H9 (cell line): ENCODE measurements at regions not wholly inside any gene's neighbourhood (a gene's known extent, or its start where the extent isn't known, plus 50 kb on each side); places are given as distances from the start of the nearest gene placed in this dataset.

ENCODE experiments used
- DNase-seq: peaks from one replicate; pipeline ENCODE4 v3.0.0-alpha.2; 2017
- H2AFZ ChIP-seq: one replicate; pipeline ENCODE4 v1.6.1; 2013; ENCODE audit warnings: mild to moderate bottlenecking, low read length, control low read depth, moderate library complexity
- H2AK5ac ChIP-seq: 2 replicates; pipeline ENCODE4 v1.6.1; 2013; ENCODE audit warnings: low read length, control low read depth, mixed read lengths; ENCODE audit not compliant: insufficient read length
- H2BK120ac ChIP-seq: one replicate; pipeline ENCODE4 v1.6.1; 2013; ENCODE audit warnings: low read depth, mild to moderate bottlenecking, low read length, control low read depth, inconsistent platforms; ENCODE audit not compliant: poor library complexity, severe bottlenecking
- H2BK12ac ChIP-seq: 2 replicates; pipeline ENCODE4 v1.6.1; 2013; ENCODE audit warnings: low read length, control low read depth, mixed read lengths, low read depth; ENCODE audit not compliant: insufficient read length
- H2BK15ac ChIP-seq: 2 replicates; pipeline ENCODE4 v1.6.1; 2013; ENCODE audit warnings: low read depth, low read length, control low read depth
- H2BK20ac ChIP-seq: one replicate; pipeline ENCODE4 v1.6.1; 2013; ENCODE audit warnings: low read depth, mild to moderate bottlenecking, low read length, control low read depth, inconsistent platforms; ENCODE audit not compliant: poor library complexity, severe bottlenecking
- H2BK5ac ChIP-seq: 2 replicates; pipeline ENCODE4 v1.6.1; 2013; ENCODE audit warnings: low read length, control low read depth, mixed read lengths; ENCODE audit not compliant: insufficient read length
- H3K14ac ChIP-seq: 2 replicates; pipeline ENCODE4 v1.6.1; 2013; ENCODE audit warnings: low read length, control low read depth; ENCODE audit not compliant: insufficient read depth
- H3K18ac ChIP-seq: 2 replicates; pipeline ENCODE4 v1.6.1; 2013; ENCODE audit warnings: low read depth, mild to moderate bottlenecking, mixed read lengths, low read length, control low read depth; ENCODE audit not compliant: insufficient read length
- H3K23ac ChIP-seq: 2 replicates; pipeline ENCODE4 v1.6.1; 2013; ENCODE audit warnings: low read length, control low read depth, mixed read lengths, low read depth; ENCODE audit not compliant: insufficient read length
- H3K23me2 ChIP-seq: 2 replicates; pipeline ENCODE4 v1.6.1; 2013; ENCODE audit warnings: low read depth, mild to moderate bottlenecking, mixed read lengths, low read length, control low read depth; ENCODE audit not compliant: insufficient read length, poor library complexity, severe bottlenecking
- H3K27ac ChIP-seq: 2 replicates; pipeline ENCODE4 v1.5.1; 2013; ENCODE audit warnings: low read length, control low read depth, mixed read lengths, low read depth; ENCODE audit not compliant: insufficient read length
- H3K27me3 ChIP-seq: 2 replicates; pipeline ENCODE4 v1.6.1; 2013; ENCODE audit warnings: low read length, control low read depth, inconsistent platforms; ENCODE audit not compliant: insufficient read depth
- H3K4ac ChIP-seq: 2 replicates; pipeline ENCODE4 v1.6.1; 2013; ENCODE audit warnings: low read depth, mild to moderate bottlenecking, control low read depth, inconsistent platforms, low read length, moderate library complexity
- H3K4me1 ChIP-seq: 2 replicates; pipeline ENCODE4 v1.6.1; 2013; ENCODE audit warnings: low read length, control low read depth, inconsistent platforms; ENCODE audit not compliant: insufficient read depth
- H3K4me2 ChIP-seq: 2 replicates; pipeline ENCODE4 v1.6.1; 2013; ENCODE audit warnings: low read length, control low read depth, mixed read lengths; ENCODE audit not compliant: insufficient read length, insufficient read depth
- H3K56ac ChIP-seq: 2 replicates; pipeline ENCODE4 v1.6.1; 2013; ENCODE audit warnings: low read depth, mild to moderate bottlenecking, mixed read lengths, low read length, control low read depth; ENCODE audit not compliant: insufficient read length
- H3K79me1 ChIP-seq: 2 replicates; pipeline ENCODE4 v1.6.1; 2013; ENCODE audit warnings: low read depth, mild to moderate bottlenecking, moderate library complexity, low read length, control low read depth, inconsistent platforms; ENCODE audit not compliant: insufficient read depth, poor library complexity, severe bottlenecking
- H3K79me2 ChIP-seq: 2 replicates; pipeline ENCODE4 v1.6.1; 2013; ENCODE audit warnings: low read length, control low read depth, inconsistent platforms; ENCODE audit not compliant: insufficient read depth
- H3K9ac ChIP-seq: 2 replicates; pipeline ENCODE4 v1.6.1; 2013; ENCODE audit warnings: low read length, control low read depth, mixed read lengths; ENCODE audit not compliant: insufficient read length; ENCODE audit errors: extremely low read depth
- H3K9me3 ChIP-seq: one replicate; pipeline ENCODE4 v1.6.1; 2013; ENCODE audit warnings: low read depth, low read length, inconsistent platforms; ENCODE audit not compliant: control insufficient read depth
- H3T11ph ChIP-seq: one replicate; pipeline ENCODE4 v1.6.1; 2013; ENCODE audit warnings: mild to moderate bottlenecking, low read length, control low read depth, inconsistent platforms
- H4K20me1 ChIP-seq: one replicate; pipeline ENCODE4 v1.6.1; 2013; ENCODE audit not compliant: control insufficient read depth, insufficient read length, insufficient read depth
- H4K5ac ChIP-seq: 2 replicates; pipeline ENCODE4 v1.6.1; 2013; ENCODE audit warnings: low read depth, mild to moderate bottlenecking, mixed read lengths, low read length, control low read depth; ENCODE audit not compliant: insufficient read length
- H4K8ac ChIP-seq: replicated peaks from 2 replicates; pipeline ENCODE4 v1.6.1; 2013; ENCODE audit warnings: low read length, control low read depth, mixed read lengths, low read depth; ENCODE audit not compliant: insufficient read length
- H4K91ac ChIP-seq: 2 replicates; pipeline ENCODE4 v1.6.1; 2013; ENCODE audit warnings: low read depth, mild to moderate bottlenecking, moderate library complexity, mixed read lengths, low read length, control low read depth; ENCODE audit not compliant: insufficient read length
- H3K27ac Mint-ChIP-seq, 3 experiments: 2 replicates in 2 of 3; 3 replicates in 1 of 3; pipeline ENCODE4 v1.8.0; 2020 to 2021; ENCODE audit warnings: mixed read lengths in 3 of 3, mild to moderate bottlenecking in 1 of 3, moderate library complexity in 1 of 3
- H3K27me3 Mint-ChIP-seq: 2 replicates; pipeline ENCODE4 v1.8.0; 2021; ENCODE audit warnings: low read depth, mild to moderate bottlenecking, moderate library complexity, mixed read lengths
- H3K36me3 Mint-ChIP-seq, 3 experiments: 2 replicates in 2 of 3; 3 replicates in 1 of 3; pipeline ENCODE4 v1.8.0; 2020 to 2021; ENCODE audit warnings: low read depth in 3 of 3, mixed read lengths in 3 of 3; ENCODE audit not compliant: insufficient read depth in 1 of 3
- H3K4me1 Mint-ChIP-seq, 2 experiments: 2 replicates each; pipeline ENCODE4 v1.8.0; 2020; ENCODE audit warnings: mixed read lengths in 2 of 2
- H3K4me3 Mint-ChIP-seq, 2 experiments: 2 replicates in 1 of 2; 3 replicates in 1 of 2; pipeline ENCODE4 v1.8.0; 2020 to 2021; ENCODE audit warnings: mild to moderate bottlenecking in 2 of 2, mixed read lengths in 2 of 2, moderate library complexity in 1 of 2
- H3K9me3 Mint-ChIP-seq, 2 experiments: 2 replicates in 1 of 2; 3 replicates in 1 of 2; pipeline ENCODE4 v1.8.0; 2020; ENCODE audit warnings: mild to moderate bottlenecking in 2 of 2, mixed read lengths in 2 of 2, moderate library complexity in 1 of 2
- WGBS: extraction: QIAGEN DNeasy Blood & Tissue Kit; methylation state at CpG from one replicate; pipeline ENCODE4 v1.1.7; 2013; ENCODE audit warnings: missing lambda C conversion rate, low lambda C conversion rate, mixed read lengths; ENCODE audit not compliant: insufficient read length; ENCODE audit errors: extremely low coverage; 5-methylcytosine and 5-hydroxymethylcytosine counted together
- TF ChIP-seq, protein P1 (sequence below): fragments of 200-600 bp; sonication (generic); conservative IDR thresholded peaks from 3 replicates; pipeline ENCODE4 v1.8.0; 2021; ENCODE audit warnings: antibody characterized with exemption, mild to moderate bottlenecking

DNA sequence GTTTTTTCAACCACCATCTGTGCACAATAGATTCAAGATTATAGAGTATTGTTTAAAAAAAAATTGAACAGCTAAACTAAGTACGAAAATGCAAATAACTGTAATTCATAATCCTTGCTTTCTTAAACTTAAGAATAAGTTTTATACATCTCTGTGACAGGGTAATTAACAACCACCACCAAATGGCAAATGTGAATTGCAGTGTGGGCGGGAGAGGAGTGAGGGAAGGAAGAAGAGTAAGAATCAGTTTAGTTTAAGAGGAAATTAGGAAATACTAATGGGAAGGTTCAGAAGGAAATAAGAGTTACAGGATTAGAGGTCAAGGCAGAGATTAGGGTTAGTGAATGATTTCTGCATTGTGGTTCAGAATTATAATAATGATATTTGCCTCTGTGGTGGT, 430.9 kb downstream of the SPRY1 start:
- no peak overlapping the region for H3K4me3 Mint-ChIP-seq
- Histone ChIP-seq H2BK12ac (no peak overlapping the region), H2BK15ac (no peak overlapping the region), H3K4ac (no peak overlapping the region), H3K79me1 (no peaks in the 10 kb centered on the region), H2BK120ac (no peak overlapping the region), H4K20me1 (no peaks in the 10 kb centered on the region), H3K14ac (no peak overlapping the region), H2BK5ac (no peak overlapping the region), H3K23ac (no peak overlapping the region), H3K56ac (no peak overlapping the region), H2AFZ (no peak overlapping the region), H2AK5ac (no peak overlapping the region), H2BK20ac (no peak overlapping the region), H3T11ph (no peak overlapping the region), H4K5ac (no peak overlapping the region), H4K91ac (no peak overlapping the region), H3K27ac (no peak overlapping the region), H3K18ac (no peak overlapping the region), H3K4me1 (no peaks in the 10 kb centered on the region), H3K27me3 (no peaks in the 10 kb centered on the region), H3K23me2 (no peaks in the 10 kb centered on the region), H3K9me3 (no peaks in the 10 kb centered on the region), H4K8ac (no peak overlapping the region), H3K79me2 (no peaks in the 10 kb centered on the region), H3K9ac (no peak overlapping the region), H3K4me2 (no peak overlapping the region)
- no peak overlapping the region for H3K27ac Mint-ChIP-seq
- TF ChIP-seq, protein P1, sequence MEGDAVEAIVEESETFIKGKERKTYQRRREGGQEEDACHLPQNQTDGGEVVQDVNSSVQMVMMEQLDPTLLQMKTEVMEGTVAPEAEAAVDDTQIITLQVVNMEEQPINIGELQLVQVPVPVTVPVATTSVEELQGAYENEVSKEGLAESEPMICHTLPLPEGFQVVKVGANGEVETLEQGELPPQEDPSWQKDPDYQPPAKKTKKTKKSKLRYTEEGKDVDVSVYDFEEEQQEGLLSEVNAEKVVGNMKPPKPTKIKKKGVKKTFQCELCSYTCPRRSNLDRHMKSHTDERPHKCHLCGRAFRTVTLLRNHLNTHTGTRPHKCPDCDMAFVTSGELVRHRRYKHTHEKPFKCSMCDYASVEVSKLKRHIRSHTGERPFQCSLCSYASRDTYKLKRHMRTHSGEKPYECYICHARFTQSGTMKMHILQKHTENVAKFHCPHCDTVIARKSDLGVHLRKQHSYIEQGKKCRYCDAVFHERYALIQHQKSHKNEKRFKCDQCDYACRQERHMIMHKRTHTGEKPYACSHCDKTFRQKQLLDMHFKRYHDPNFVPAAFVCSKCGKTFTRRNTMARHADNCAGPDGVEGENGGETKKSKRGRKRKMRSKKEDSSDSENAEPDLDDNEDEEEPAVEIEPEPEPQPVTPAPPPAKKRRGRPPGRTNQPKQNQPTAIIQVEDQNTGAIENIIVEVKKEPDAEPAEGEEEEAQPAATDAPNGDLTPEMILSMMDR: no peak
- peaks cover 5 to 6% of the 10 kb centered on the region in 2 experiments; a peak in 4 of 5 replicates for H3K9me3 Mint-ChIP-seq
- no peak for DNase-seq
- peaks cover 0 to 3% of the 10 kb centered on the region in 2 experiments; a peak in 2 of 4 replicates for H3K4me1 Mint-ChIP-seq
- H3K36me3 Mint-ChIP-seq: peaks cover 0 to 10% (median 5%) of the 10 kb centered on the region in 3 experiments; a peak in 4 of 7 replicates
- H3K27me3 Mint-ChIP-seq: no peaks in the 10 kb centered on the region
- WGBS: no CpG with 5 or more reads among the region's 2 CpGs
